HepG2 (cell line): ENCODE measurements at regions not wholly inside any gene's neighbourhood (a gene's known extent, or its start where the extent isn't known, plus 50 kb on each side); places are given as distances from the start of the nearest gene placed in this dataset.

Source experiments
- ATAC-seq: fragments of 200-7000 bp; cut with Tn5 transposase; 3 replicates; pipeline ENCODE4 v1.9.1; 2020; ENCODE audit warnings: mild to moderate bottlenecking, moderate library complexity
- BruUV-seq: library from RNA; stranded (reverse); fragments of 400-500 nt; replicated peaks from 2 replicates; lab custom pipeline; 2021; lab: Mats Ljungman, UMichigan
- CTCF ChIA-PET: fragments of 300-600 bp; formaldehyde crosslinking; extraction: SDS; loops from one replicate; lab custom pipeline; 2021; ENCODE audit warnings: low total read pairs, inconsistent platforms, low intra/inter-chr PET ratio; lab: Yijun Ruan, JAX
- POLR2A ChIA-PET: fragments of 350-600 bp; sonication (Branson Sonifier 250); formaldehyde crosslinking; loops from one replicate; lab custom pipeline; 2020; ENCODE audit warnings: antibody characterized with exemption, inconsistent platforms; lab: Yijun Ruan, JAX
- DNase-seq: peaks from one replicate; pipeline ENCODE4 v3.0.0-alpha.2; 2015; ENCODE audit warnings: low spot score
- FAIRE-seq: peaks from 3 replicates; lab custom pipeline; 2011; peaks lifted over from hg19 to GRCh38; lab: Jason Lieb, UNC
- H2AFZ ChIP-seq: one replicate; pipeline ENCODE4 v1.6.1; 2011; ENCODE audit warnings: low read length, inconsistent platforms
- H3K27ac ChIP-seq: fragments of 300-600 bp; 3 replicates; pipeline ENCODE4 v1.8.0; 2011; ENCODE audit warnings: mixed run types, mild to moderate bottlenecking, mixed read lengths, low read length, inconsistent platforms; ENCODE audit not compliant: insufficient read depth; ENCODE audit errors: extremely low read length
- H3K27me3 ChIP-seq, 2 experiments: fragments of 200-600 bp in 1 of 2; 2 replicates in 1 of 2; 3 replicates in 1 of 2; pipeline versions ENCODE4 v1.6.0 to v1.8.0; 2011; ENCODE audit warnings: low read length in 2 of 2, mild to moderate bottlenecking in 2 of 2, moderate library complexity in 2 of 2, inconsistent platforms in 1 of 2; ENCODE audit not compliant: insufficient read depth in 2 of 2, control insufficient read depth in 1 of 2
- H3K36me3 ChIP-seq, 2 experiments: fragments of 200-600 bp in 1 of 2; replicated peaks in 1 of 2; 2 replicates in 1 of 2; 3 replicates in 1 of 2; pipeline versions ENCODE4 v1.5.1 to v1.8.0; 2011; ENCODE audit warnings: low read length in 2 of 2, inconsistent platforms in 1 of 2; ENCODE audit not compliant: insufficient read depth in 2 of 2, control insufficient read depth in 1 of 2
- H3K4me1 ChIP-seq: 2 replicates; pipeline ENCODE4 v1.5.1; 2012; ENCODE audit warnings: low read length, inconsistent platforms; ENCODE audit not compliant: insufficient read depth
- H3K4me2 ChIP-seq: 2 replicates; pipeline ENCODE4 v1.6.0; 2011; ENCODE audit warnings: low read depth, low read length, inconsistent platforms
- H3K4me3 ChIP-seq, 3 experiments: fragments of 200-600 bp in 1 of 3; sonication (generic), shearing (Covaris generic) in 1 of 3; replicated peaks in 1 of 3; 2 replicates each; pipeline ENCODE4 v1.5.1; 2011 to 2016; ENCODE audit warnings: low read length in 3 of 3, inconsistent platforms in 2 of 3, low read depth in 2 of 3, mild to moderate bottlenecking in 2 of 3, control low read depth in 1 of 3, mixed read lengths in 1 of 3; ENCODE audit not compliant: insufficient read depth in 1 of 3
- H3K79me2 ChIP-seq: one replicate; pipeline ENCODE4 v1.6.1; 2011; ENCODE audit warnings: low read length, inconsistent platforms; ENCODE audit not compliant: insufficient read depth
- H3K9ac ChIP-seq: 2 replicates; pipeline ENCODE4 v1.6.0; 2011; ENCODE audit warnings: mild to moderate bottlenecking, low read depth, low read length, inconsistent platforms; ENCODE audit not compliant: insufficient read depth
- H3K9me3 ChIP-seq: 2 replicates; pipeline ENCODE4 v1.5.1; 2012; ENCODE audit warnings: mild to moderate bottlenecking, low read length
- H4K20me1 ChIP-seq: 2 replicates; pipeline ENCODE4 v1.6.0; 2011; ENCODE audit warnings: inconsistent platforms, mild to moderate bottlenecking, low read length, moderate library complexity; ENCODE audit not compliant: insufficient read depth
- FOXP1 ChIP-seq, 2 experiments: fragments of 450-650 bp in 1 of 2; IDR thresholded peaks; 2 replicates each; pipeline ENCODE4 v1.6.1; 2017 to 2018; ENCODE audit warnings: antibody characterized with exemption in 1 of 2
- SYNCRIP ChIP-seq: fragments of 200-400 bp; formaldehyde crosslinking; IDR thresholded peaks from 2 replicates; pipeline ENCODE4 v1.6.1; 2018; ENCODE audit warnings: mild to moderate bottlenecking, low read depth, low read length; ENCODE audit not compliant: insufficient read depth
- ZNF260 ChIP-seq: sonication (generic); formaldehyde crosslinking; IDR thresholded peaks from 2 replicates; pipeline ENCODE4 v1.4.0; 2020; ENCODE audit warnings: missing genetic modification reagents, low read depth, mild to moderate bottlenecking, borderline replicate concordance
- WGBS: methylation state at CpG from one replicate; pipeline ENCODE4 v1.1.6; 2017; ENCODE audit warnings: low lambda C conversion rate; 5-methylcytosine and 5-hydroxymethylcytosine counted together
- in situ Hi-C: cut with HindIII; loops from 2 replicates; pipeline ENCODE4 v1.10.0; 2017; ENCODE audit warnings: low pct_unique_long_range_greater_than_20kb; ENCODE audit not compliant: extremely low pct_ligation_motif_present
- intact Hi-C: fragments of 100-400 bp; cut with micrococcal nuclease; formaldehyde crosslinking; loops from one replicate; pipeline ENCODE4 v1.10.0; 2022; ENCODE audit not compliant: unreplicated experiment
- TF ChIP-seq, protein P1 (sequence below): sonication (generic); formaldehyde crosslinking; IDR thresholded peaks from 2 replicates; pipeline ENCODE4 v1.4.0; 2020; ENCODE audit warnings: mild to moderate bottlenecking, missing genetic modification reagents, borderline replicate concordance
- TF ChIP-seq, protein P2 (sequence below): fragments of 450-650 bp; IDR thresholded peaks from 2 replicates; pipeline ENCODE4 v1.6.1; 2017
- TF ChIP-seq, protein P3 (sequence below): sonication (generic); formaldehyde crosslinking; IDR thresholded peaks from 2 replicates; pipeline ENCODE4 v1.4.0; 2020; ENCODE audit warnings: mild to moderate bottlenecking, missing genetic modification reagents
- TF ChIP-seq, protein P4 (sequence below): IDR thresholded peaks from 2 replicates; pipeline ENCODE4 v1.6.1; 2018; ENCODE audit warnings: missing genetic modification reagents, mild to moderate bottlenecking, missing compliant biosample characterization

DNA sequence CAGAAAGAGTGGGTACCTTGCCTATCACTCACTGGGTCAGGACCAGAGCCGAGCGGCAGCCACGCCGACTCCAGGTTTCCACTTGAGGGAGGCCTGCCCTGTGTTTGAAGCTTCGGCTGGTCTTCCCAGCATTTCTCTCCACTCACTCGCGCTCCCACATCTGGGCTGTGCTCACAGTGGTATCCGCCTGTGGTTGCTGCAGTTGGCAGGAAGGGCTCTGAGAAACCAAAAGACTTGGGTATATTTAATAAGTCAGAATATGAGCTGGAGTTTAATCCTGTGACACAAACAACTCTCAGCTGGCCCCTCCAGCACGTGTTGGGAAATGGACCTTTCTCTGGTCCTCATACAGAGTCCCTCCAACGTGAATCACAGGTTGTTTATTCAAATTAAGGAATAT, 70.9 kb downstream of the SPRY4 start:
- BruUV-seq, result no TSS peak
- TF ChIP-seq FOXP1 (IDR thresholded peaks at IDR 0.05) (no peak), FOXP1 (CRISPR knock-in tag; IDR thresholded peaks at IDR 0.05) (no peak), ZNF260 (CRISPR knock-in tag) (no peak), SYNCRIP (no peak)
- TF ChIP-seq, protein P1, sequence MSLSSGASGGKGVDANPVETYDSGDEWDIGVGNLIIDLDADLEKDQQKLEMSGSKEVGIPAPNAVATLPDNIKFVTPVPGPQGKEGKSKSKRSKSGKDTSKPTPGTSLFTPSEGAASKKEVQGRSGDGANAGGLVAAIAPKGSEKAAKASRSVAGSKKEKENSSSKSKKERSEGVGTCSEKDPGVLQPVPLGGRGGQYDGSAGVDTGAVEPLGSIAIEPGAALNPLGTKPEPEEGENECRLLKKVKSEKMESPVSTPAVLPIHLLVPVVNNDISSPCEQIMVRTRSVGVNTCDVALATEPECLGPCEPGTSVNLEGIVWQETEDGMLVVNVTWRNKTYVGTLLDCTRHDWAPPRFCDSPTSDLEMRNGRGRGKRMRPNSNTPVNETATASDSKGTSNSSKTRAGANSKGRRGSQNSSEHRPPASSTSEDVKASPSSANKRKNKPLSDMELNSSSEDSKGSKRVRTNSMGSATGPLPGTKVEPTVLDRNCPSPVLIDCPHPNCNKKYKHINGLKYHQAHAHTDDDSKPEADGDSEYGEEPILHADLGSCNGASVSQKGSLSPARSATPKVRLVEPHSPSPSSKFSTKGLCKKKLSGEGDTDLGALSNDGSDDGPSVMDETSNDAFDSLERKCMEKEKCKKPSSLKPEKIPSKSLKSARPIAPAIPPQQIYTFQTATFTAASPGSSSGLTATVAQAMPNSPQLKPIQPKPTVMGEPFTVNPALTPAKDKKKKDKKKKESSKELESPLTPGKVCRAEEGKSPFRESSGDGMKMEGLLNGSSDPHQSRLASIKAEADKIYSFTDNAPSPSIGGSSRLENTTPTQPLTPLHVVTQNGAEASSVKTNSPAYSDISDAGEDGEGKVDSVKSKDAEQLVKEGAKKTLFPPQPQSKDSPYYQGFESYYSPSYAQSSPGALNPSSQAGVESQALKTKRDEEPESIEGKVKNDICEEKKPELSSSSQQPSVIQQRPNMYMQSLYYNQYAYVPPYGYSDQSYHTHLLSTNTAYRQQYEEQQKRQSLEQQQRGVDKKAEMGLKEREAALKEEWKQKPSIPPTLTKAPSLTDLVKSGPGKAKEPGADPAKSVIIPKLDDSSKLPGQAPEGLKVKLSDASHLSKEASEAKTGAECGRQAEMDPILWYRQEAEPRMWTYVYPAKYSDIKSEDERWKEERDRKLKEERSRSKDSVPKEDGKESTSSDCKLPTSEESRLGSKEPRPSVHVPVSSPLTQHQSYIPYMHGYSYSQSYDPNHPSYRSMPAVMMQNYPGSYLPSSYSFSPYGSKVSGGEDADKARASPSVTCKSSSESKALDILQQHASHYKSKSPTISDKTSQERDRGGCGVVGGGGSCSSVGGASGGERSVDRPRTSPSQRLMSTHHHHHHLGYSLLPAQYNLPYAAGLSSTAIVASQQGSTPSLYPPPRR (CRISPR knock-in tag), result no peak
- TF ChIP-seq, protein P2, sequence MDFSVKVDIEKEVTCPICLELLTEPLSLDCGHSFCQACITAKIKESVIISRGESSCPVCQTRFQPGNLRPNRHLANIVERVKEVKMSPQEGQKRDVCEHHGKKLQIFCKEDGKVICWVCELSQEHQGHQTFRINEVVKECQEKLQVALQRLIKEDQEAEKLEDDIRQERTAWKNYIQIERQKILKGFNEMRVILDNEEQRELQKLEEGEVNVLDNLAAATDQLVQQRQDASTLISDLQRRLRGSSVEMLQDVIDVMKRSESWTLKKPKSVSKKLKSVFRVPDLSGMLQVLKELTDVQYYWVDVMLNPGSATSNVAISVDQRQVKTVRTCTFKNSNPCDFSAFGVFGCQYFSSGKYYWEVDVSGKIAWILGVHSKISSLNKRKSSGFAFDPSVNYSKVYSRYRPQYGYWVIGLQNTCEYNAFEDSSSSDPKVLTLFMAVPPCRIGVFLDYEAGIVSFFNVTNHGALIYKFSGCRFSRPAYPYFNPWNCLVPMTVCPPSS, result no peak
- TF ChIP-seq, protein P3, sequence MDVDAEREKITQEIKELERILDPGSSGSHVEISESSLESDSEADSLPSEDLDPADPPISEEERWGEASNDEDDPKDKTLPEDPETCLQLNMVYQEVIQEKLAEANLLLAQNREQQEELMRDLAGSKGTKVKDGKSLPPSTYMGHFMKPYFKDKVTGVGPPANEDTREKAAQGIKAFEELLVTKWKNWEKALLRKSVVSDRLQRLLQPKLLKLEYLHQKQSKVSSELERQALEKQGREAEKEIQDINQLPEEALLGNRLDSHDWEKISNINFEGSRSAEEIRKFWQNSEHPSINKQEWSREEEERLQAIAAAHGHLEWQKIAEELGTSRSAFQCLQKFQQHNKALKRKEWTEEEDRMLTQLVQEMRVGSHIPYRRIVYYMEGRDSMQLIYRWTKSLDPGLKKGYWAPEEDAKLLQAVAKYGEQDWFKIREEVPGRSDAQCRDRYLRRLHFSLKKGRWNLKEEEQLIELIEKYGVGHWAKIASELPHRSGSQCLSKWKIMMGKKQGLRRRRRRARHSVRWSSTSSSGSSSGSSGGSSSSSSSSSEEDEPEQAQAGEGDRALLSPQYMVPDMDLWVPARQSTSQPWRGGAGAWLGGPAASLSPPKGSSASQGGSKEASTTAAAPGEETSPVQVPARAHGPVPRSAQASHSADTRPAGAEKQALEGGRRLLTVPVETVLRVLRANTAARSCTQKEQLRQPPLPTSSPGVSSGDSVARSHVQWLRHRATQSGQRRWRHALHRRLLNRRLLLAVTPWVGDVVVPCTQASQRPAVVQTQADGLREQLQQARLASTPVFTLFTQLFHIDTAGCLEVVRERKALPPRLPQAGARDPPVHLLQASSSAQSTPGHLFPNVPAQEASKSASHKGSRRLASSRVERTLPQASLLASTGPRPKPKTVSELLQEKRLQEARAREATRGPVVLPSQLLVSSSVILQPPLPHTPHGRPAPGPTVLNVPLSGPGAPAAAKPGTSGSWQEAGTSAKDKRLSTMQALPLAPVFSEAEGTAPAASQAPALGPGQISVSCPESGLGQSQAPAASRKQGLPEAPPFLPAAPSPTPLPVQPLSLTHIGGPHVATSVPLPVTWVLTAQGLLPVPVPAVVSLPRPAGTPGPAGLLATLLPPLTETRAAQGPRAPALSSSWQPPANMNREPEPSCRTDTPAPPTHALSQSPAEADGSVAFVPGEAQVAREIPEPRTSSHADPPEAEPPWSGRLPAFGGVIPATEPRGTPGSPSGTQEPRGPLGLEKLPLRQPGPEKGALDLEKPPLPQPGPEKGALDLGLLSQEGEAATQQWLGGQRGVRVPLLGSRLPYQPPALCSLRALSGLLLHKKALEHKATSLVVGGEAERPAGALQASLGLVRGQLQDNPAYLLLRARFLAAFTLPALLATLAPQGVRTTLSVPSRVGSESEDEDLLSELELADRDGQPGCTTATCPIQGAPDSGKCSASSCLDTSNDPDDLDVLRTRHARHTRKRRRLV (CRISPR knock-in tag), result no peak
- TF ChIP-seq, protein P4, sequence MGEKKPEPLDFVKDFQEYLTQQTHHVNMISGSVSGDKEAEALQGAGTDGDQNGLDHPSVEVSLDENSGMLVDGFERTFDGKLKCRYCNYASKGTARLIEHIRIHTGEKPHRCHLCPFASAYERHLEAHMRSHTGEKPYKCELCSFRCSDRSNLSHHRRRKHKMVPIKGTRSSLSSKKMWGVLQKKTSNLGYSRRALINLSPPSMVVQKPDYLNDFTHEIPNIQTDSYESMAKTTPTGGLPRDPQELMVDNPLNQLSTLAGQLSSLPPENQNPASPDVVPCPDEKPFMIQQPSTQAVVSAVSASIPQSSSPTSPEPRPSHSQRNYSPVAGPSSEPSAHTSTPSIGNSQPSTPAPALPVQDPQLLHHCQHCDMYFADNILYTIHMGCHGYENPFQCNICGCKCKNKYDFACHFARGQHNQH (CRISPR knock-in tag), result no peak
- Histone ChIP-seq H3K36me3 (no peaks in the 10 kb centered on the region), H3K4me2 (no peak overlapping the region), H4K20me1 (no peaks in the 10 kb centered on the region), H3K9me3 (no peaks in the 10 kb centered on the region), H3K79me2 (no peaks in the 10 kb centered on the region), H2AFZ (no peak overlapping the region), H3K9ac (no peak overlapping the region), H3K27ac (no peak overlapping the region), H3K4me1 (peaks cover 17% of the 10 kb centered on the region), H3K27me3 (peaks cover 0 to 4% of the 10 kb centered on the region in 2 experiments; a peak in 1 of 5 replicates), H3K4me3 (no peak overlapping the region)
- WGBS, result 64% methylated on average over 10 of the region's 10 CpGs
- ATAC-seq (no peak), DNase-seq (no peak), FAIRE-seq (no peak)
- in situ Hi-C loops, result no loop called here
- intact Hi-C loops, result no loop called here
- CTCF ChIA-PET, result no interaction called here
- POLR2A ChIA-PET, result no interaction called here
